H1 (cell line): ENCODE measurements at regions not wholly inside any gene's neighbourhood (a gene's known extent, or its start where the extent isn't known, plus 50 kb on each side); places are given as distances from the start of the nearest gene placed in this dataset.

Source experiments
- BRCA1 ChIP-seq: IDR thresholded peaks from 2 replicates; pipeline ENCODE4 v1.6.1; 2012; ENCODE audit warnings: low read depth, low read length, improper control_type of control experiment
- CTBP2 ChIP-seq: IDR thresholded peaks from 2 replicates; pipeline ENCODE4 v1.7.0; 2011; ENCODE audit warnings: borderline replicate concordance, mild to moderate bottlenecking, moderate library complexity, mixed read lengths, low read length; ENCODE audit not compliant: insufficient read depth, insufficient read length
- EGR1 ChIP-seq: IDR thresholded peaks from 2 replicates; pipeline ENCODE4 v1.6.1; 2011; ENCODE audit warnings: low read depth, low read length, borderline replicate concordance
- PHF8 ChIP-seq: fragments of 200-600 bp; sonication (generic); conservative IDR thresholded peaks from 2 replicates; pipeline ENCODE4 v1.7.1; 2012; ENCODE audit warnings: low read depth, mild to moderate bottlenecking, inconsistent platforms, low read length, moderate library complexity
- POLR2A ChIP-seq, 2 experiments: IDR thresholded peaks; 1 replicate in 1 of 2; 2 replicates in 1 of 2; pipeline ENCODE4 v1.6.1; 2011; ENCODE audit warnings: low read depth in 2 of 2, low read length in 2 of 2, mild to moderate bottlenecking in 2 of 2; ENCODE audit errors: control extremely low read depth in 1 of 2
- POLR2AphosphoS5 ChIP-seq: IDR thresholded peaks from 2 replicates; pipeline ENCODE4 v1.6.1; 2011; ENCODE audit warnings: low read depth, low read length
- RBBP5 ChIP-seq: IDR thresholded peaks from 2 replicates; pipeline ENCODE4 v1.7.1; 2012; ENCODE audit warnings: low read depth, mild to moderate bottlenecking, inconsistent platforms, low read length, moderate library complexity, borderline replicate concordance
- SAP30 ChIP-seq: fragments of 300-600 bp; sonication (generic); IDR thresholded peaks from 2 replicates; pipeline ENCODE4 v1.7.1; 2012; ENCODE audit warnings: low read length, moderate library complexity, mild to moderate bottlenecking, inconsistent platforms; ENCODE audit not compliant: insufficient read depth, insufficient replicate concordance
- TF ChIP-seq, protein P1 (sequence below), 3 experiments: IDR thresholded peaks; 1 replicate in 2 of 3; 2 replicates in 1 of 3; pipeline versions ENCODE4 v1.5.1 to v1.6.1; 2011; ENCODE audit warnings: low read length in 3 of 3, mild to moderate bottlenecking in 3 of 3, inconsistent platforms in 2 of 3, low read depth in 1 of 3, moderate library complexity in 1 of 3; ENCODE audit not compliant: insufficient read depth in 1 of 3; ENCODE audit errors: control extremely low read depth in 1 of 3
- TF ChIP-seq, protein P2 (sequence below): IDR thresholded peaks from 2 replicates; pipeline ENCODE4 v1.6.1; 2011; ENCODE audit warnings: low read length, improper control_type of control experiment

DNA sequence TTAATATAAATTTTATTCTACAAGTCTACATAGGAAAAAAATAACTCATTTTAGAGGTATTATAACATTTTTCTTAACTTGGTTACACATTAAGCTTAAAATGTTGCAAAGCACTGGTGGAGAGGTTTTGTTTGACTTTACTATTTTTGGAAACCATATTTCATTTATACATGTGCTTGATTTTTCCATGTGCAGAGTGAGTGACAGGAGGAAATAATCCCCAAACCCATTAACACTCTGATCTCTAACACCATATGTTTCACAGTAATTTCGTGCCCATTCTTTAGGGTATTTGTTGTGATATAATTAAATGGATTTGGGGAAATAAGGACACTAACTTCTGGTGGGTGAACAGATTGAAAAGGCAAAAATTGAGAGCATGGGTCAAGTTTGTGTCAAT is 2124.4 kb upstream of the PCDH20 start:
- TF ChIP-seq, protein P1, sequence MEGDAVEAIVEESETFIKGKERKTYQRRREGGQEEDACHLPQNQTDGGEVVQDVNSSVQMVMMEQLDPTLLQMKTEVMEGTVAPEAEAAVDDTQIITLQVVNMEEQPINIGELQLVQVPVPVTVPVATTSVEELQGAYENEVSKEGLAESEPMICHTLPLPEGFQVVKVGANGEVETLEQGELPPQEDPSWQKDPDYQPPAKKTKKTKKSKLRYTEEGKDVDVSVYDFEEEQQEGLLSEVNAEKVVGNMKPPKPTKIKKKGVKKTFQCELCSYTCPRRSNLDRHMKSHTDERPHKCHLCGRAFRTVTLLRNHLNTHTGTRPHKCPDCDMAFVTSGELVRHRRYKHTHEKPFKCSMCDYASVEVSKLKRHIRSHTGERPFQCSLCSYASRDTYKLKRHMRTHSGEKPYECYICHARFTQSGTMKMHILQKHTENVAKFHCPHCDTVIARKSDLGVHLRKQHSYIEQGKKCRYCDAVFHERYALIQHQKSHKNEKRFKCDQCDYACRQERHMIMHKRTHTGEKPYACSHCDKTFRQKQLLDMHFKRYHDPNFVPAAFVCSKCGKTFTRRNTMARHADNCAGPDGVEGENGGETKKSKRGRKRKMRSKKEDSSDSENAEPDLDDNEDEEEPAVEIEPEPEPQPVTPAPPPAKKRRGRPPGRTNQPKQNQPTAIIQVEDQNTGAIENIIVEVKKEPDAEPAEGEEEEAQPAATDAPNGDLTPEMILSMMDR (IDR thresholded peaks at IDR 0.05; ENCODE audit: control extremely low read depth in 1 of 3, insufficient read depth in 1 of 3, low read depth in 1 of 3, low read length in 3 of 3) = no peak
- TF ChIP-seq EGR1 = no peak
- no peak for TF ChIP-seq PHF8
- no peak for TF ChIP-seq POLR2A (IDR thresholded peaks at IDR 0.05; ENCODE audit: control extremely low read depth in 1 of 2, low read depth in 2 of 2, low read length in 2 of 2)
- TF ChIP-seq RBBP5 = no peak
- no peak for TF ChIP-seq BRCA1
- TF ChIP-seq POLR2AphosphoS5 = no peak
- no peak for TF ChIP-seq CTBP2
- TF ChIP-seq, protein P2, sequence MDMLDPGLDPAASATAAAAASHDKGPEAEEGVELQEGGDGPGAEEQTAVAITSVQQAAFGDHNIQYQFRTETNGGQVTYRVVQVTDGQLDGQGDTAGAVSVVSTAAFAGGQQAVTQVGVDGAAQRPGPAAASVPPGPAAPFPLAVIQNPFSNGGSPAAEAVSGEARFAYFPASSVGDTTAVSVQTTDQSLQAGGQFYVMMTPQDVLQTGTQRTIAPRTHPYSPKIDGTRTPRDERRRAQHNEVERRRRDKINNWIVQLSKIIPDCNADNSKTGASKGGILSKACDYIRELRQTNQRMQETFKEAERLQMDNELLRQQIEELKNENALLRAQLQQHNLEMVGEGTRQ = no peak
- no peak for TF ChIP-seq SAP30
